ENCODE measurements at regions not wholly inside any gene's neighbourhood (a gene's known extent, or its start where the extent isn't known, plus 50 kb on each side); places are given as distances from the start of the nearest gene placed in this dataset.

DNA sequence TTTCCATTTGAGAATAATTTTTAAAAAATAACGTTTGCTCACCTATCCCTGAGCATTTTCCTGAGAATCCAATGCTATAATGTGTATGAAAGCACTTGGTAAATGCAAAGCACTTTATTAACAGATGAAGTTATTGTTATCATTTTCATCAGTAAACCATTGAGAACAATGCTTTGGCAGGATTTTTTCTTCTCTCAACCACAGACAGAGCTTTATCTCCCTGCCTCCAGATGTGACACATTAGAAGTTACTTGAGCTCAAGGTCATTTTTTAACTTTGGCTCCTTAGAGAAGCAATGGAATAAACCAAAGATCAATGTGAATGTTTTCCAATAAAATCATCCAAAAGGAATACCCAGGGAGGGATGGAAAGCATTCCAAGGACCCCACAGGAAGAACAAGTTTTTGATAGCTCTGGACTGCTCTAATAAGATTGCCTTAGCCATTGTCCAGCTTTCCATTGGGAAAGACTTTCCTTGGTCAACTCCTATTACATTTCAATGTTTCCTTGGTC lies 118.9 kb upstream of the NT5C1B start (continued):
- TF ChIP-seq, protein P1, sequence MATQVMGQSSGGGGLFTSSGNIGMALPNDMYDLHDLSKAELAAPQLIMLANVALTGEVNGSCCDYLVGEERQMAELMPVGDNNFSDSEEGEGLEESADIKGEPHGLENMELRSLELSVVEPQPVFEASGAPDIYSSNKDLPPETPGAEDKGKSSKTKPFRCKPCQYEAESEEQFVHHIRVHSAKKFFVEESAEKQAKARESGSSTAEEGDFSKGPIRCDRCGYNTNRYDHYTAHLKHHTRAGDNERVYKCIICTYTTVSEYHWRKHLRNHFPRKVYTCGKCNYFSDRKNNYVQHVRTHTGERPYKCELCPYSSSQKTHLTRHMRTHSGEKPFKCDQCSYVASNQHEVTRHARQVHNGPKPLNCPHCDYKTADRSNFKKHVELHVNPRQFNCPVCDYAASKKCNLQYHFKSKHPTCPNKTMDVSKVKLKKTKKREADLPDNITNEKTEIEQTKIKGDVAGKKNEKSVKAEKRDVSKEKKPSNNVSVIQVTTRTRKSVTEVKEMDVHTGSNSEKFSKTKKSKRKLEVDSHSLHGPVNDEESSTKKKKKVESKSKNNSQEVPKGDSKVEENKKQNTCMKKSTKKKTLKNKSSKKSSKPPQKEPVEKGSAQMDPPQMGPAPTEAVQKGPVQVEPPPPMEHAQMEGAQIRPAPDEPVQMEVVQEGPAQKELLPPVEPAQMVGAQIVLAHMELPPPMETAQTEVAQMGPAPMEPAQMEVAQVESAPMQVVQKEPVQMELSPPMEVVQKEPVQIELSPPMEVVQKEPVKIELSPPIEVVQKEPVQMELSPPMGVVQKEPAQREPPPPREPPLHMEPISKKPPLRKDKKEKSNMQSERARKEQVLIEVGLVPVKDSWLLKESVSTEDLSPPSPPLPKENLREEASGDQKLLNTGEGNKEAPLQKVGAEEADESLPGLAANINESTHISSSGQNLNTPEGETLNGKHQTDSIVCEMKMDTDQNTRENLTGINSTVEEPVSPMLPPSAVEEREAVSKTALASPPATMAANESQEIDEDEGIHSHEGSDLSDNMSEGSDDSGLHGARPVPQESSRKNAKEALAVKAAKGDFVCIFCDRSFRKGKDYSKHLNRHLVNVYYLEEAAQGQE (IDR thresholded peaks at IDR 0.05), result no peak
- TF ChIP-seq RXRA (IDR thresholded peaks at IDR 0.05) (no peak), HNF4A (conservative IDR thresholded peaks at IDR 0.05) (no peak), FOXA2 (IDR thresholded peaks at IDR 0.05) (no peak), HNF4G (IDR thresholded peaks at IDR 0.05) (no peak)

DNA sequence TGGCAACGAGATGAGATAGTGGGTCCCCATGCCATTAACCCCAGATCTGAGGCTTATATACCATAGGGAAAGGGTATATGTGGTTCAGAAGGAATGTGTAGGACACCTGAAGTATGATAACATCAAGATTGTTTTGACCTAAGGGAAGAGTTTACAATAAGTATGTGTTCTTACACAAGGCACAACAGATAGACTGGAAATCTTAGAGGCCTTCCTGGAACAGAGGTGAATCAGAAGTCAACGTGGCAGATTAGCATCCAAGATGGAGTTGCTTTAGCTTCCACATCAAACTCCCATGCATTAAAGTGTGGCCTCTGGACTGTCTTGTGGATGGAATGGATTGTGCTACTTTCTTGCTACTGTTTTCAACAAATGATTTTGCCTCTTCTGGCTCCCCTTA lies 116.6 kb upstream of the NT5C1B start:
- 92% methylated on average over 2 of the region's 2 CpGs for WGBS

More for the DNA sequence above, 116.6 kb upstream of the NT5C1B start:
- Histone ChIP-seq H3K9me3 (ENCODE audit: control insufficient read depth in 4 of 4, low read length in 3 of 4) (no peaks in the 10 kb centered on the region), H3K9ac (ENCODE audit: low read depth in 1 of 2, low read length in 2 of 2) (no peak overlapping the region), H3K27ac (ENCODE audit: low read depth in 1 of 2, low read length in 2 of 2) (no peak overlapping the region), H3K27me3 (ENCODE audit: control insufficient read depth in 4 of 4, insufficient read depth in 4 of 4, low read length in 3 of 4) (no peaks in the 10 kb centered on the region), H3K36me3 (ENCODE audit: control insufficient read depth in 4 of 4, insufficient read depth in 3 of 4, low read depth in 1 of 4, low read length in 3 of 4) (no peaks in the 10 kb centered on the region), H3K4me3 (ENCODE audit: low read depth in 1 of 3, low read length in 3 of 3) (no peak overlapping the region), H3K4me1 (ENCODE audit: control insufficient read depth in 4 of 4, insufficient read depth in 4 of 4, low read length in 3 of 4) (no peaks in the 10 kb centered on the region)
- DNase-seq (ENCODE audit: low spot score), result no peak
- TF ChIP-seq GABPA (IDR thresholded peaks at IDR 0.05 in 1 of 2, conservative IDR thresholded peaks at IDR 0.05 in 1 of 2) (no peak), HNF4A (conservative IDR thresholded peaks at IDR 0.05) (no peak), SP1 (IDR thresholded peaks at IDR 0.05) (no peak), EGR1 (IDR thresholded peaks at IDR 0.05; ENCODE audit: low read depth in 2 of 2) (no peak), YY1 (IDR thresholded peaks at IDR 0.05) (no peak), FOXA2 (IDR thresholded peaks at IDR 0.05) (no peak), NR2F2 (IDR thresholded peaks at IDR 0.05) (no peak), FOXA1 (IDR thresholded peaks at IDR 0.05) (no peak), HNF4G (IDR thresholded peaks at IDR 0.05) (no peak), JUND (IDR thresholded peaks at IDR 0.05) (no peak), RAD21 (IDR thresholded peaks at IDR 0.05) (no peak), RXRA (IDR thresholded peaks at IDR 0.05) (no peak), TAF1 (conservative IDR thresholded peaks at IDR 0.05) (no peak)
- TF ChIP-seq, protein P2, sequence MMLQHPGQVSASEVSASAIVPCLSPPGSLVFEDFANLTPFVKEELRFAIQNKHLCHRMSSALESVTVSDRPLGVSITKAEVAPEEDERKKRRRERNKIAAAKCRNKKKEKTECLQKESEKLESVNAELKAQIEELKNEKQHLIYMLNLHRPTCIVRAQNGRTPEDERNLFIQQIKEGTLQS (IDR thresholded peaks at IDR 0.05), result no peak
- TF ChIP-seq, protein P3, sequence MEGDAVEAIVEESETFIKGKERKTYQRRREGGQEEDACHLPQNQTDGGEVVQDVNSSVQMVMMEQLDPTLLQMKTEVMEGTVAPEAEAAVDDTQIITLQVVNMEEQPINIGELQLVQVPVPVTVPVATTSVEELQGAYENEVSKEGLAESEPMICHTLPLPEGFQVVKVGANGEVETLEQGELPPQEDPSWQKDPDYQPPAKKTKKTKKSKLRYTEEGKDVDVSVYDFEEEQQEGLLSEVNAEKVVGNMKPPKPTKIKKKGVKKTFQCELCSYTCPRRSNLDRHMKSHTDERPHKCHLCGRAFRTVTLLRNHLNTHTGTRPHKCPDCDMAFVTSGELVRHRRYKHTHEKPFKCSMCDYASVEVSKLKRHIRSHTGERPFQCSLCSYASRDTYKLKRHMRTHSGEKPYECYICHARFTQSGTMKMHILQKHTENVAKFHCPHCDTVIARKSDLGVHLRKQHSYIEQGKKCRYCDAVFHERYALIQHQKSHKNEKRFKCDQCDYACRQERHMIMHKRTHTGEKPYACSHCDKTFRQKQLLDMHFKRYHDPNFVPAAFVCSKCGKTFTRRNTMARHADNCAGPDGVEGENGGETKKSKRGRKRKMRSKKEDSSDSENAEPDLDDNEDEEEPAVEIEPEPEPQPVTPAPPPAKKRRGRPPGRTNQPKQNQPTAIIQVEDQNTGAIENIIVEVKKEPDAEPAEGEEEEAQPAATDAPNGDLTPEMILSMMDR (IDR thresholded peaks at IDR 0.05; ENCODE audit: low read depth, low read length, missing input control), result no peak
- TF ChIP-seq, protein P4, sequence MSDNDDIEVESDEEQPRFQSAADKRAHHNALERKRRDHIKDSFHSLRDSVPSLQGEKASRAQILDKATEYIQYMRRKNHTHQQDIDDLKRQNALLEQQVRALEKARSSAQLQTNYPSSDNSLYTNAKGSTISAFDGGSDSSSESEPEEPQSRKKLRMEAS (IDR thresholded peaks at IDR 0.05), result no peak
- TF ChIP-seq, protein P5, sequence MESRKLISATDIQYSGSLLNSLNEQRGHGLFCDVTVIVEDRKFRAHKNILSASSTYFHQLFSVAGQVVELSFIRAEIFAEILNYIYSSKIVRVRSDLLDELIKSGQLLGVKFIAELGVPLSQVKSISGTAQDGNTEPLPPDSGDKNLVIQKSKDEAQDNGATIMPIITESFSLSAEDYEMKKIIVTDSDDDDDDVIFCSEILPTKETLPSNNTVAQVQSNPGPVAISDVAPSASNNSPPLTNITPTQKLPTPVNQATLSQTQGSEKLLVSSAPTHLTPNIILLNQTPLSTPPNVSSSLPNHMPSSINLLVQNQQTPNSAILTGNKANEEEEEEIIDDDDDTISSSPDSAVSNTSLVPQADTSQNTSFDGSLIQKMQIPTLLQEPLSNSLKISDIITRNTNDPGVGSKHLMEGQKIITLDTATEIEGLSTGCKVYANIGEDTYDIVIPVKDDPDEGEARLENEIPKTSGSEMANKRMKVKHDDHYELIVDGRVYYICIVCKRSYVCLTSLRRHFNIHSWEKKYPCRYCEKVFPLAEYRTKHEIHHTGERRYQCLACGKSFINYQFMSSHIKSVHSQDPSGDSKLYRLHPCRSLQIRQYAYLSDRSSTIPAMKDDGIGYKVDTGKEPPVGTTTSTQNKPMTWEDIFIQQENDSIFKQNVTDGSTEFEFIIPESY (IDR thresholded peaks at IDR 0.05), result no peak

Data from liver (tissue), 8 donors.